Fibroblast of lung (primary cell): ENCODE measurements at regions not wholly inside any gene's neighbourhood (a gene's known extent, or its start where the extent isn't known, plus 50 kb on each side); places are given as distances from the start of the nearest gene placed in this dataset.

Source experiments
- CTCF ChIP-seq, 2 donors: IDR thresholded peaks in 1 of 2; conservative IDR thresholded peaks in 1 of 2; 1 replicate in 1 of 2; 2 replicates in 1 of 2; pipeline ENCODE4 v1.5.1; 2011 to 2012; ENCODE audit warnings: low read length in 2 of 2, control low read depth in 1 of 2, inconsistent platforms in 1 of 2, low read depth in 1 of 2, mild to moderate bottlenecking in 1 of 2
- EZH2 ChIP-seq: IDR thresholded peaks from 2 replicates; pipeline ENCODE4 v1.5.1; 2012; ENCODE audit warnings: low read length, control low read depth, mild to moderate bottlenecking; ENCODE audit errors: missing control alignments

DNA sequence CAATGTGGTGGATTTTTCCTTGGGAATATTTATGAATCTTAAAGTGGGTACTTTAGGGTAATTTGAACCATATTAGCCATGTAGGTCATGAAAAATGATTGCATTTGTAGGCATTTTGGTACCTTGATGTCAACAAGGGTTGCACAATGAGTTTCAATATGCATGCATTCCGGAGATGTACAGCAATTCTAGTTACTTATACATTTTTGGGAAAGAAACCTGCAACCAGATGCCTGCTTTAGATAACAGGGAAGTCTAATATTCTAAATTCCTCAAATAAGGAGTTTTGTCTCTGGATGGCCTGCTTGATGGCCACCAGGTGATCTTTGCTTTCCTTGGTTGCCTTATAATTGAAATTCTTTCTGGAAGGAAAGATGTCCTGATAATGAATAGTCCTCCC lies 240.5 kb upstream of the SETMAR start:
- TF ChIP-seq CTCF (conservative IDR thresholded peaks at IDR 0.05 in 1 of 2, IDR thresholded peaks at IDR 0.05 in 1 of 2; ENCODE audit: low read depth in 1 of 2, low read length in 2 of 2) = no peak
- no peak for TF ChIP-seq EZH2
